Liver (tissue), 8 donors: ENCODE measurements at regions not wholly inside any gene's neighbourhood (a gene's known extent, or its start where the extent isn't known, plus 50 kb on each side); places are given as distances from the start of the nearest gene placed in this dataset.

Experiments
- DNase-seq: peaks from one replicate; pipeline ENCODE4 v3.0.0-alpha.2; 2017; ENCODE audit warnings: low spot score
- H3K27ac ChIP-seq, 2 donors: one replicate each; pipeline ENCODE4 v1.7.0; 2013; ENCODE audit warnings: inconsistent platforms in 2 of 2, low read length in 2 of 2, control low read depth in 1 of 2, low read depth in 1 of 2, mild to moderate bottlenecking in 1 of 2
- H3K27me3 ChIP-seq, 4 donors: one replicate each; pipeline versions ENCODE4 v1.6.1 to v1.7.0; 2013; ENCODE audit warnings: low read length in 3 of 4, inconsistent platforms in 1 of 4, mild to moderate bottlenecking in 1 of 4, moderate library complexity in 1 of 4; ENCODE audit not compliant: control insufficient read depth in 4 of 4, insufficient read depth in 4 of 4
- H3K36me3 ChIP-seq, 4 donors: one replicate each; pipeline versions ENCODE4 v1.6.1 to v1.7.0; 2013; ENCODE audit warnings: low read length in 3 of 4, mild to moderate bottlenecking in 3 of 4, low read depth in 1 of 4, moderate library complexity in 1 of 4; ENCODE audit not compliant: control insufficient read depth in 4 of 4, insufficient read depth in 3 of 4
- H3K4me1 ChIP-seq, 4 donors: one replicate each; pipeline versions ENCODE4 v1.6.1 to v1.7.0; 2013; ENCODE audit warnings: low read length in 3 of 4, mild to moderate bottlenecking in 3 of 4, moderate library complexity in 1 of 4; ENCODE audit not compliant: control insufficient read depth in 4 of 4, insufficient read depth in 4 of 4
- H3K4me3 ChIP-seq, 3 donors: one replicate each; pipeline versions ENCODE4 v1.6.1 to v1.7.0; 2013; ENCODE audit warnings: low read length in 3 of 3, control low read depth in 1 of 3, low read depth in 1 of 3, mild to moderate bottlenecking in 1 of 3
- H3K9ac ChIP-seq, 2 donors: one replicate each; pipeline ENCODE4 v1.7.0; 2013; ENCODE audit warnings: low read length in 2 of 2, mild to moderate bottlenecking in 2 of 2, moderate library complexity in 2 of 2, control low read depth in 1 of 2, low read depth in 1 of 2
- H3K9me3 ChIP-seq, 4 donors: one replicate each; pipeline versions ENCODE4 v1.6.1 to v1.7.0; 2013; ENCODE audit warnings: low read length in 3 of 4; ENCODE audit not compliant: control insufficient read depth in 4 of 4
- ATF3 ChIP-seq: IDR thresholded peaks from 2 replicates; pipeline ENCODE4 v1.6.1; 2016; ENCODE audit warnings: antibody characterized with exemption
- EGR1 ChIP-seq, 2 donors: IDR thresholded peaks; 2 replicates each; pipeline ENCODE4 v1.6.1; 2016 to 2018; ENCODE audit warnings: antibody characterized with exemption in 2 of 2, low read depth in 2 of 2
- FOXA1 ChIP-seq: IDR thresholded peaks from 2 replicates; pipeline ENCODE4 v1.6.1; 2016; ENCODE audit warnings: antibody characterized with exemption
- FOXA2 ChIP-seq: IDR thresholded peaks from 2 replicates; pipeline ENCODE4 v1.6.1; 2016; ENCODE audit warnings: antibody characterized with exemption
- GABPA ChIP-seq, 2 donors: IDR thresholded peaks in 1 of 2; conservative IDR thresholded peaks in 1 of 2; 2 replicates each; pipeline ENCODE4 v1.6.1; 2016; ENCODE audit warnings: antibody characterized with exemption in 2 of 2, mild to moderate bottlenecking in 1 of 2, moderate library complexity in 1 of 2
- HNF4A ChIP-seq, 2 donors: conservative IDR thresholded peaks; 2 replicates each; pipeline ENCODE4 v1.6.1; 2016; ENCODE audit warnings: antibody characterized with exemption in 2 of 2, mild to moderate bottlenecking in 2 of 2
- JUND ChIP-seq, 2 donors: IDR thresholded peaks; 2 replicates each; pipeline ENCODE4 v1.6.1; 2016; ENCODE audit warnings: antibody characterized with exemption in 2 of 2
- NR2F2 ChIP-seq: IDR thresholded peaks from 2 replicates; pipeline ENCODE4 v1.6.1; 2016; ENCODE audit warnings: antibody characterized with exemption
- RAD21 ChIP-seq, 2 donors: IDR thresholded peaks; 2 replicates each; pipeline ENCODE4 v1.6.1; 2016; ENCODE audit warnings: antibody characterized with exemption in 2 of 2, mild to moderate bottlenecking in 2 of 2
- RXRA ChIP-seq, 2 donors: IDR thresholded peaks; 2 replicates each; pipeline ENCODE4 v1.6.1; 2017 to 2018; ENCODE audit warnings: antibody characterized with exemption in 2 of 2, mild to moderate bottlenecking in 1 of 2
- TAF1 ChIP-seq: conservative IDR thresholded peaks from 2 replicates; pipeline ENCODE4 v1.6.1; 2016; ENCODE audit warnings: antibody characterized with exemption, mild to moderate bottlenecking
- YY1 ChIP-seq: IDR thresholded peaks from 2 replicates; pipeline ENCODE4 v1.6.1; 2016; ENCODE audit warnings: antibody characterized with exemption, mild to moderate bottlenecking
- WGBS: extraction: QIAGEN DNeasy Blood & Tissue Kit; methylation state at CpG from one replicate; pipeline ENCODE4 v1.1.7; 2013; 5-methylcytosine and 5-hydroxymethylcytosine counted together
- TF ChIP-seq, protein P1 (sequence below): fragments of 150-350 bp; IDR thresholded peaks from 2 replicates; pipeline ENCODE4 v1.5.1; 2017; ENCODE audit warnings: improper control_type of control experiment, low read depth, low read length; ENCODE audit not compliant: missing input control
- TF ChIP-seq, protein P2 (sequence below): IDR thresholded peaks from 2 replicates; pipeline ENCODE4 v1.6.1; 2016; ENCODE audit warnings: antibody characterized with exemption, mild to moderate bottlenecking
- TF ChIP-seq, protein P3 (sequence below): IDR thresholded peaks from 2 replicates; pipeline ENCODE4 v1.6.1; 2016; ENCODE audit warnings: antibody characterized with exemption
- TF ChIP-seq, protein P4 (sequence below): IDR thresholded peaks from 2 replicates; pipeline ENCODE4 v1.6.1; 2016; ENCODE audit warnings: antibody characterized with exemption
- donor health status: healthy.
- donor health status: healthy.
- donor health status: healthy.
- donor health status: healthy.
- donor health status: healthy.

DNA sequence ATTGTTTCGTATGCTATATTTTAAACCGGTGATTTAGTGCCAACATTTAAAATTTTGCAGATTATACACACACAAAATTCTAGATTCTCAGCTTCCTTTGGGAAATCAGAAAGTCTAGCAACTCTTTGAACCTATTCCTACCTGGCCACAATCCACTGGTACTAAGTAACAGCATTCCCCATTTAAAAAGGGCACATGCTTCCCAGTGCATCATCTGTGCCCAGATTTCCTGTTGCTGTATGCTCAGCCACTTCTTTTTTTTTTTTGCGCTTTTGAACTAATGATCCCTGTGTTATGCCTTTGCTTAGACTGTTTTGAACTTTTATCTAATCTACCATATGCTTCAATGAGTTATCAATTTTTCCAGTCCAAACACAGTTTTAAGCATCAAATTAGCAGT, 548.4 kb downstream of the PLPP3 start:
- Histone ChIP-seq H3K9ac (no peak overlapping the region), H3K4me3 (no peak overlapping the region), H3K27me3 (no peaks in the 10 kb centered on the region), H3K27ac (no peak overlapping the region), H3K4me1 (no peaks in the 10 kb centered on the region), H3K9me3 (no peaks in the 10 kb centered on the region), H3K36me3 (no peaks in the 10 kb centered on the region)
- no peak for DNase-seq
- no peak for TF ChIP-seq HNF4A (conservative IDR thresholded peaks at IDR 0.05)
- TF ChIP-seq ATF3, result no peak
- no peak for TF ChIP-seq FOXA2
- TF ChIP-seq, protein P1, sequence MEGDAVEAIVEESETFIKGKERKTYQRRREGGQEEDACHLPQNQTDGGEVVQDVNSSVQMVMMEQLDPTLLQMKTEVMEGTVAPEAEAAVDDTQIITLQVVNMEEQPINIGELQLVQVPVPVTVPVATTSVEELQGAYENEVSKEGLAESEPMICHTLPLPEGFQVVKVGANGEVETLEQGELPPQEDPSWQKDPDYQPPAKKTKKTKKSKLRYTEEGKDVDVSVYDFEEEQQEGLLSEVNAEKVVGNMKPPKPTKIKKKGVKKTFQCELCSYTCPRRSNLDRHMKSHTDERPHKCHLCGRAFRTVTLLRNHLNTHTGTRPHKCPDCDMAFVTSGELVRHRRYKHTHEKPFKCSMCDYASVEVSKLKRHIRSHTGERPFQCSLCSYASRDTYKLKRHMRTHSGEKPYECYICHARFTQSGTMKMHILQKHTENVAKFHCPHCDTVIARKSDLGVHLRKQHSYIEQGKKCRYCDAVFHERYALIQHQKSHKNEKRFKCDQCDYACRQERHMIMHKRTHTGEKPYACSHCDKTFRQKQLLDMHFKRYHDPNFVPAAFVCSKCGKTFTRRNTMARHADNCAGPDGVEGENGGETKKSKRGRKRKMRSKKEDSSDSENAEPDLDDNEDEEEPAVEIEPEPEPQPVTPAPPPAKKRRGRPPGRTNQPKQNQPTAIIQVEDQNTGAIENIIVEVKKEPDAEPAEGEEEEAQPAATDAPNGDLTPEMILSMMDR, result no peak
- no peak for TF ChIP-seq FOXA1
- TF ChIP-seq YY1, result no peak
- TF ChIP-seq, protein P2, sequence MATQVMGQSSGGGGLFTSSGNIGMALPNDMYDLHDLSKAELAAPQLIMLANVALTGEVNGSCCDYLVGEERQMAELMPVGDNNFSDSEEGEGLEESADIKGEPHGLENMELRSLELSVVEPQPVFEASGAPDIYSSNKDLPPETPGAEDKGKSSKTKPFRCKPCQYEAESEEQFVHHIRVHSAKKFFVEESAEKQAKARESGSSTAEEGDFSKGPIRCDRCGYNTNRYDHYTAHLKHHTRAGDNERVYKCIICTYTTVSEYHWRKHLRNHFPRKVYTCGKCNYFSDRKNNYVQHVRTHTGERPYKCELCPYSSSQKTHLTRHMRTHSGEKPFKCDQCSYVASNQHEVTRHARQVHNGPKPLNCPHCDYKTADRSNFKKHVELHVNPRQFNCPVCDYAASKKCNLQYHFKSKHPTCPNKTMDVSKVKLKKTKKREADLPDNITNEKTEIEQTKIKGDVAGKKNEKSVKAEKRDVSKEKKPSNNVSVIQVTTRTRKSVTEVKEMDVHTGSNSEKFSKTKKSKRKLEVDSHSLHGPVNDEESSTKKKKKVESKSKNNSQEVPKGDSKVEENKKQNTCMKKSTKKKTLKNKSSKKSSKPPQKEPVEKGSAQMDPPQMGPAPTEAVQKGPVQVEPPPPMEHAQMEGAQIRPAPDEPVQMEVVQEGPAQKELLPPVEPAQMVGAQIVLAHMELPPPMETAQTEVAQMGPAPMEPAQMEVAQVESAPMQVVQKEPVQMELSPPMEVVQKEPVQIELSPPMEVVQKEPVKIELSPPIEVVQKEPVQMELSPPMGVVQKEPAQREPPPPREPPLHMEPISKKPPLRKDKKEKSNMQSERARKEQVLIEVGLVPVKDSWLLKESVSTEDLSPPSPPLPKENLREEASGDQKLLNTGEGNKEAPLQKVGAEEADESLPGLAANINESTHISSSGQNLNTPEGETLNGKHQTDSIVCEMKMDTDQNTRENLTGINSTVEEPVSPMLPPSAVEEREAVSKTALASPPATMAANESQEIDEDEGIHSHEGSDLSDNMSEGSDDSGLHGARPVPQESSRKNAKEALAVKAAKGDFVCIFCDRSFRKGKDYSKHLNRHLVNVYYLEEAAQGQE, result no peak
- TF ChIP-seq RXRA (IDR thresholded peaks at IDR 0.05), result no peak
- TF ChIP-seq, protein P3, sequence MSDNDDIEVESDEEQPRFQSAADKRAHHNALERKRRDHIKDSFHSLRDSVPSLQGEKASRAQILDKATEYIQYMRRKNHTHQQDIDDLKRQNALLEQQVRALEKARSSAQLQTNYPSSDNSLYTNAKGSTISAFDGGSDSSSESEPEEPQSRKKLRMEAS, result no peak
- no peak for TF ChIP-seq JUND (IDR thresholded peaks at IDR 0.05)
- TF ChIP-seq NR2F2, result no peak
- TF ChIP-seq TAF1, result no peak
- TF ChIP-seq, protein P4, sequence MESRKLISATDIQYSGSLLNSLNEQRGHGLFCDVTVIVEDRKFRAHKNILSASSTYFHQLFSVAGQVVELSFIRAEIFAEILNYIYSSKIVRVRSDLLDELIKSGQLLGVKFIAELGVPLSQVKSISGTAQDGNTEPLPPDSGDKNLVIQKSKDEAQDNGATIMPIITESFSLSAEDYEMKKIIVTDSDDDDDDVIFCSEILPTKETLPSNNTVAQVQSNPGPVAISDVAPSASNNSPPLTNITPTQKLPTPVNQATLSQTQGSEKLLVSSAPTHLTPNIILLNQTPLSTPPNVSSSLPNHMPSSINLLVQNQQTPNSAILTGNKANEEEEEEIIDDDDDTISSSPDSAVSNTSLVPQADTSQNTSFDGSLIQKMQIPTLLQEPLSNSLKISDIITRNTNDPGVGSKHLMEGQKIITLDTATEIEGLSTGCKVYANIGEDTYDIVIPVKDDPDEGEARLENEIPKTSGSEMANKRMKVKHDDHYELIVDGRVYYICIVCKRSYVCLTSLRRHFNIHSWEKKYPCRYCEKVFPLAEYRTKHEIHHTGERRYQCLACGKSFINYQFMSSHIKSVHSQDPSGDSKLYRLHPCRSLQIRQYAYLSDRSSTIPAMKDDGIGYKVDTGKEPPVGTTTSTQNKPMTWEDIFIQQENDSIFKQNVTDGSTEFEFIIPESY, result no peak
- no peak for TF ChIP-seq RAD21 (IDR thresholded peaks at IDR 0.05)
- no peak for TF ChIP-seq EGR1 (IDR thresholded peaks at IDR 0.05; ENCODE audit: low read depth in 2 of 2)
- no peak for TF ChIP-seq GABPA (IDR thresholded peaks at IDR 0.05 in 1 of 2, conservative IDR thresholded peaks at IDR 0.05 in 1 of 2)
- WGBS, result 95% methylated on average over 3 of the region's 3 CpGs
